IMR-90 (cell line): ENCODE measurements at regions not wholly inside any gene's neighbourhood (a gene's known extent, or its start where the extent isn't known, plus 50 kb on each side); places are given as distances from the start of the nearest gene placed in this dataset.

ENCODE experiments used
- ATAC-seq: fragments of 200-7000 bp; cut with Tn5 transposase; 2 replicates; pipeline ENCODE4 v1.9.1; 2020; ENCODE audit warnings: low read depth, mild to moderate bottlenecking, moderate library complexity
- BruUV-seq: library from RNA; stranded (reverse); fragments of 400-500 nt; replicated peaks from 2 replicates; lab custom pipeline; 2021; lab: Mats Ljungman, UMichigan
- CTCF ChIA-PET: fragments of 300-600 bp; formaldehyde crosslinking; extraction: SDS; loops from one replicate; lab custom pipeline; 2021; ENCODE audit warnings: antibody characterized with exemption; lab: Yijun Ruan, JAX
- POLR2A ChIA-PET: fragments of 300-600 bp; sonication (Branson Sonifier 250); formaldehyde crosslinking; loops from one replicate; lab custom pipeline; 2022; ENCODE audit warnings: antibody characterized with exemption; ENCODE audit not compliant: unreplicated experiment; lab: Charles Lee
- DNase-seq: peaks from one replicate; pipeline ENCODE4 v3.0.0; 2013
- H2AFZ ChIP-seq: replicated peaks from 2 replicates; pipeline ENCODE3; 2013; ENCODE audit warnings: low read length, mild to moderate bottlenecking; ENCODE audit not compliant: poor library complexity
- H2AK5ac ChIP-seq: 2 replicates; pipeline ENCODE4 v1.6.1; 2013; ENCODE audit warnings: low read depth, low read length, inconsistent platforms
- H2AK9ac ChIP-seq: replicated peaks from 2 replicates; pipeline ENCODE3; 2013; ENCODE audit warnings: mild to moderate bottlenecking, low read depth, low read length, moderate library complexity; ENCODE audit not compliant: poor library complexity
- H2BK120ac ChIP-seq: 2 replicates; pipeline ENCODE4 v1.6.1; 2013; ENCODE audit warnings: low read depth, low read length, inconsistent platforms
- H2BK15ac ChIP-seq: 3 replicates; pipeline ENCODE4 v1.6.1; 2013; ENCODE audit warnings: low read depth, low read length, inconsistent platforms
- H2BK20ac ChIP-seq: 2 replicates; pipeline ENCODE4 v1.6.1; 2013; ENCODE audit warnings: low read depth, mild to moderate bottlenecking, inconsistent platforms, low read length, moderate library complexity
- H2BK5ac ChIP-seq: 2 replicates; pipeline ENCODE4 v1.6.1; 2013; ENCODE audit warnings: mild to moderate bottlenecking, low read depth, low read length, inconsistent platforms; ENCODE audit not compliant: poor library complexity, severe bottlenecking
- H3K14ac ChIP-seq: replicated peaks from 2 replicates; pipeline ENCODE4 v1.6.1; 2013; ENCODE audit warnings: low read depth, low read length, inconsistent platforms
- H3K18ac ChIP-seq: 2 replicates; pipeline ENCODE4 v1.6.1; 2013; ENCODE audit warnings: low read depth, low read length, control low read depth
- H3K23ac ChIP-seq: 2 replicates; pipeline ENCODE4 v1.6.1; 2013; ENCODE audit warnings: low read depth, low read length, inconsistent platforms
- H3K27ac ChIP-seq: 2 replicates; pipeline ENCODE4 v1.5.1; 2013; ENCODE audit warnings: mild to moderate bottlenecking, control low read depth, low read length; ENCODE audit not compliant: insufficient read depth
- H3K27me3 ChIP-seq: 2 replicates; pipeline ENCODE4 v1.6.1; 2013; ENCODE audit warnings: low read length; ENCODE audit not compliant: control insufficient read depth, insufficient read depth
- H3K36me3 ChIP-seq: 2 replicates; pipeline ENCODE4 v1.6.1; 2013; ENCODE audit warnings: low read length, mixed read lengths; ENCODE audit not compliant: control insufficient read depth, insufficient read depth
- H3K4ac ChIP-seq: 2 replicates; pipeline ENCODE4 v1.6.1; 2013; ENCODE audit warnings: low read depth, low read length, inconsistent platforms
- H3K4me1 ChIP-seq: 2 replicates; pipeline ENCODE4 v1.6.1; 2013; ENCODE audit warnings: low read length, mixed read lengths; ENCODE audit not compliant: control insufficient read depth, insufficient read depth
- H3K4me2 ChIP-seq: 2 replicates; pipeline ENCODE4 v1.6.1; 2013; ENCODE audit warnings: low read depth, mild to moderate bottlenecking, control low read depth, low read length, moderate library complexity
- H3K4me3 ChIP-seq: 2 replicates; pipeline ENCODE4 v1.5.1; 2013; ENCODE audit warnings: low read depth, mild to moderate bottlenecking, control low read depth, low read length, moderate library complexity; ENCODE audit not compliant: insufficient read depth
- H3K56ac ChIP-seq: 2 replicates; pipeline ENCODE4 v1.6.1; 2013; ENCODE audit warnings: low read length, inconsistent platforms; ENCODE audit not compliant: insufficient read depth; ENCODE audit errors: extremely low read depth
- H3K79me1 ChIP-seq, 2 experiments: 2 replicates each; pipeline ENCODE4 v1.6.1; 2013; ENCODE audit warnings: low read length in 2 of 2, inconsistent platforms in 1 of 2, low read depth in 1 of 2
- H3K9ac ChIP-seq: 2 replicates; pipeline ENCODE4 v1.6.1; 2013; ENCODE audit warnings: low read depth, low read length, control low read depth
- H3K9me1 ChIP-seq: 2 replicates; pipeline ENCODE4 v1.6.1; 2013; ENCODE audit warnings: low read length, inconsistent platforms; ENCODE audit not compliant: insufficient read depth
- H3K9me3 ChIP-seq: 2 replicates; pipeline ENCODE4 v1.6.1; 2013; ENCODE audit warnings: low read length; ENCODE audit not compliant: control insufficient read depth, insufficient read depth
- H4K20me1 ChIP-seq: 2 replicates; pipeline ENCODE4 v1.6.1; 2013; ENCODE audit warnings: low read length, inconsistent platforms; ENCODE audit not compliant: insufficient read depth
- H4K5ac ChIP-seq: 2 replicates; pipeline ENCODE4 v1.6.1; 2013; ENCODE audit warnings: mild to moderate bottlenecking, low read depth, low read length, control low read depth
- H4K8ac ChIP-seq, 2 experiments: 2 replicates each; pipeline ENCODE4 v1.6.1; 2013; ENCODE audit warnings: low read depth in 2 of 2, low read length in 2 of 2, control low read depth in 1 of 2, inconsistent platforms in 1 of 2
- H4K91ac ChIP-seq: 2 replicates; pipeline ENCODE4 v1.6.1; 2013; ENCODE audit warnings: low read depth, low read length, inconsistent platforms; ENCODE audit not compliant: insufficient read depth
- CHD1 ChIP-seq: IDR thresholded peaks from 2 replicates; pipeline ENCODE4 v1.6.1; 2012; ENCODE audit warnings: low read depth, low read length, improper control_type of control experiment
- FOS ChIP-seq: fragments of 150-350 bp; IDR thresholded peaks from 2 replicates; pipeline ENCODE4 v1.6.1; 2016; ENCODE audit warnings: low read depth, low read length
- RAD21 ChIP-seq: IDR thresholded peaks from 2 replicates; pipeline ENCODE4 v1.6.1; 2012; ENCODE audit warnings: low read length, improper control_type of control experiment
- RFX5 ChIP-seq: IDR thresholded peaks from 2 replicates; pipeline ENCODE4 v1.8.0; 2012; ENCODE audit warnings: low read depth, mild to moderate bottlenecking, low read length, moderate library complexity
- WGBS, 2 experiments: methylation state at CpG; one replicate each; pipeline versions ENCODE4 v1.1.5 to v1.1.7; 2013; ENCODE audit warnings: missing lambda C conversion rate in 2 of 2; ENCODE audit not compliant: insufficient read length in 1 of 2; ENCODE audit errors: extremely low coverage in 2 of 2; 5-methylcytosine and 5-hydroxymethylcytosine counted together
- dilution Hi-C: fragments of 300-500 bp; cut with HindIII; formaldehyde crosslinking; loops from one replicate; pipeline ENCODE4 v1.14.3; 2018; ENCODE audit warnings: low sequenced_read_pairs; ENCODE audit not compliant: unreplicated experiment
- in situ Hi-C: fragments of 300-500 bp; cut with MboI; formaldehyde crosslinking; loops from 3 replicates; pipeline ENCODE4 v1.14.3; 2019; ENCODE audit warnings: low sequenced_read_pairs, inconsistent platforms, mixed read lengths
- intact Hi-C: fragments of 100-400 bp; cut with micrococcal nuclease; formaldehyde crosslinking; loops from 2 replicates; pipeline ENCODE4 v1.10.0; 2022

GRCh38 chr7:132641238-132641637, 65.0 kb upstream of the PLXNA4 start:
- no peak overlapping the region for H2AK9ac ChIP-seq
- no peak overlapping the region for H2BK120ac ChIP-seq
- H3K18ac ChIP-seq = no peak overlapping the region
- no peaks in the 10 kb centered on the region for H3K4me1 ChIP-seq
- no peak overlapping the region for H4K91ac ChIP-seq
- no peak for TF ChIP-seq RAD21
- no peak for TF ChIP-seq FOS
- TF ChIP-seq CHD1 = no peak
- no peak for TF ChIP-seq RFX5
- intact Hi-C loops = no loop called here
- no peak overlapping the region for H2BK15ac ChIP-seq
- H3K36me3 ChIP-seq = no peaks in the 10 kb centered on the region
- H3K23ac ChIP-seq = no peak overlapping the region
- in situ Hi-C loops = no loop called here
- ATAC-seq (no peak), DNase-seq (no peak)
- no CpG with 5 or more reads among the region's 1 CpG for WGBS, 2 experiments
- H2BK5ac ChIP-seq = no peak overlapping the region
- no peak overlapping the region for H3K27ac ChIP-seq
- no peak overlapping the region for H3K14ac ChIP-seq
- H3K9me3 ChIP-seq = no peaks in the 10 kb centered on the region
- no peak overlapping the region for H2AK5ac ChIP-seq
- ChIA-PET POLR2A (interaction anchor here (0.6 kb wide), 1 partner anchor 436 kb away, joined by 3 read pairs; no protein-coding TSS in a partner anchor), CTCF (no interaction called here)
- no peaks in the 10 kb centered on the region for H4K20me1 ChIP-seq
- no peak overlapping the region for H2BK20ac ChIP-seq
- no peaks in the 10 kb centered on the region for H3K79me1 ChIP-seq
- H3K9ac ChIP-seq = no peak overlapping the region
- H3K4ac ChIP-seq = no peak overlapping the region
- H3K4me2 ChIP-seq = no peak overlapping the region
- H3K9me1 ChIP-seq = no peaks in the 10 kb centered on the region
- no peak overlapping the region for H3K4me3 ChIP-seq
- no TSS peak for BruUV-seq
- no peak overlapping the region for H4K5ac ChIP-seq
- dilution Hi-C loops = no loop called here
- H3K56ac ChIP-seq = no peak overlapping the region
- no peak overlapping the region for H4K8ac ChIP-seq
- no peak overlapping the region for H2AFZ ChIP-seq
- H3K27me3 ChIP-seq = no peaks in the 10 kb centered on the region
